ENCODE measurements at regions not wholly inside any gene's neighbourhood (a gene's known extent, or its start where the extent isn't known, plus 50 kb on each side); places are given as distances from the start of the nearest gene placed in this dataset.
A peak's percentile ranks its signal among the peaks of the same experiment; 100 is the strongest.

GRCh38 chr6:145491126-145491525 lies 244.2 kb downstream of the EPM2A start:
- no peak overlapping the region; a peak in 1 of 7 replicates for H3K27ac Mint-ChIP-seq
- H3K23me2 ChIP-seq (ENCODE audit: insufficient read length, low read depth, low read length, poor library complexity, severe bottlenecking) = no peaks in the 10 kb centered on the region
- H2BK20ac ChIP-seq (ENCODE audit: low read depth, low read length, poor library complexity, severe bottlenecking) = no peak overlapping the region
- H3K79me2 ChIP-seq (ENCODE audit: insufficient read depth, low read length) = no peaks in the 10 kb centered on the region
- H3K23ac ChIP-seq (ENCODE audit: insufficient read length, low read depth, low read length) = no peak overlapping the region
- H2AFZ ChIP-seq (ENCODE audit: low read length) = no peak overlapping the region
- H3K4me3 Mint-ChIP-seq = no peak overlapping the region
- H3K36me3 Mint-ChIP-seq (ENCODE audit: insufficient read depth in 1 of 3, low read depth in 3 of 3) = no peaks in the 10 kb centered on the region
- H3K18ac ChIP-seq (ENCODE audit: insufficient read length, low read depth, low read length) = no peak overlapping the region
- no peak overlapping the region for H2AK5ac ChIP-seq (ENCODE audit: insufficient read length, low read length)
- H3K9me3 Mint-ChIP-seq = peaks cover 2 to 3% of the 10 kb centered on the region in 2 experiments; a peak in 3 of 5 replicates
- no peak overlapping the region for H3K56ac ChIP-seq (ENCODE audit: insufficient read length, low read depth, low read length)
- no peak overlapping the region for H3K4me2 ChIP-seq (ENCODE audit: insufficient read depth, insufficient read length, low read length)
- H2BK15ac ChIP-seq (ENCODE audit: low read depth, low read length) = no peak overlapping the region
- peak; percentile 51 for DNase-seq
- H2BK5ac ChIP-seq (ENCODE audit: insufficient read length, low read length) = no peak overlapping the region
- H3T11ph ChIP-seq (ENCODE audit: low read length) = no peak overlapping the region
- no peak overlapping the region for H4K5ac ChIP-seq (ENCODE audit: insufficient read length, low read depth, low read length)
- H3K27me3 ChIP-seq (ENCODE audit: insufficient read depth, low read length) = no peaks in the 10 kb centered on the region
- no peaks in the 10 kb centered on the region for H4K20me1 ChIP-seq (ENCODE audit: control insufficient read depth, insufficient read depth, insufficient read length)
- no peaks in the 10 kb centered on the region for H3K79me1 ChIP-seq (ENCODE audit: insufficient read depth, low read depth, low read length, poor library complexity, severe bottlenecking)
- H3K27me3 Mint-ChIP-seq (ENCODE audit: low read depth) = peaks cover 1% of the 10 kb centered on the region; the same call in 1 of the 2 replicates
- no peaks in the 10 kb centered on the region for H3K4me1 ChIP-seq (ENCODE audit: insufficient read depth, low read length)
- H3K9me3 ChIP-seq (ENCODE audit: control insufficient read depth, low read depth, low read length) = no peaks in the 10 kb centered on the region
- H4K8ac ChIP-seq (replicated peaks; ENCODE audit: insufficient read length, low read depth, low read length) = no peak overlapping the region
- H3K9ac ChIP-seq (ENCODE audit: extremely low read depth, insufficient read length, low read length) = no peak overlapping the region
- H2BK120ac ChIP-seq (ENCODE audit: low read depth, low read length, poor library complexity, severe bottlenecking) = no peak overlapping the region
- H3K14ac ChIP-seq (ENCODE audit: insufficient read depth, low read length) = no peak overlapping the region
- H4K91ac ChIP-seq (ENCODE audit: insufficient read length, low read depth, low read length) = no peak overlapping the region
- H3K4me1 Mint-ChIP-seq = no peaks in the 10 kb centered on the region
- peak; percentile 40; the same call in 2 of the 3 replicates for TF ChIP-seq CTCF (conservative IDR thresholded peaks at IDR 0.05)
- no peak overlapping the region for H3K27ac ChIP-seq (ENCODE audit: insufficient read length, low read depth, low read length)
- H2BK12ac ChIP-seq (ENCODE audit: insufficient read length, low read depth, low read length) = no peak overlapping the region
- H3K4ac ChIP-seq (ENCODE audit: low read depth, low read length) = no peak overlapping the region
- no CpG with 5 or more reads among the region's 8 CpGs for WGBS (ENCODE audit: extremely low coverage, insufficient read length, low lambda C conversion rate)

All from H9 (cell line).